ENCODE measurements at regions not wholly inside any gene's neighbourhood (a gene's known extent, or its start where the extent isn't known, plus 50 kb on each side); places are given as distances from the start of the nearest gene placed in this dataset.

- H3K36me3 ChIP-seq (ENCODE audit: control insufficient read depth in 2 of 2, insufficient read depth in 2 of 2, low read length in 1 of 2) = no peaks in the 10 kb centered on the region
- H3K4me2 ChIP-seq (ENCODE audit: control insufficient read depth, insufficient read depth) = no peak overlapping the region
- SMC1A ChIA-PET (ENCODE audit: uncharacterized antibody, unreplicated experiment) = interaction anchor here (0.6 to 1.0 kb wide), 2 partner anchors 149 to 195 kb away, joined by 3 read pairs; no protein-coding TSS in a partner anchor
- TF ChIP-seq, protein P1, sequence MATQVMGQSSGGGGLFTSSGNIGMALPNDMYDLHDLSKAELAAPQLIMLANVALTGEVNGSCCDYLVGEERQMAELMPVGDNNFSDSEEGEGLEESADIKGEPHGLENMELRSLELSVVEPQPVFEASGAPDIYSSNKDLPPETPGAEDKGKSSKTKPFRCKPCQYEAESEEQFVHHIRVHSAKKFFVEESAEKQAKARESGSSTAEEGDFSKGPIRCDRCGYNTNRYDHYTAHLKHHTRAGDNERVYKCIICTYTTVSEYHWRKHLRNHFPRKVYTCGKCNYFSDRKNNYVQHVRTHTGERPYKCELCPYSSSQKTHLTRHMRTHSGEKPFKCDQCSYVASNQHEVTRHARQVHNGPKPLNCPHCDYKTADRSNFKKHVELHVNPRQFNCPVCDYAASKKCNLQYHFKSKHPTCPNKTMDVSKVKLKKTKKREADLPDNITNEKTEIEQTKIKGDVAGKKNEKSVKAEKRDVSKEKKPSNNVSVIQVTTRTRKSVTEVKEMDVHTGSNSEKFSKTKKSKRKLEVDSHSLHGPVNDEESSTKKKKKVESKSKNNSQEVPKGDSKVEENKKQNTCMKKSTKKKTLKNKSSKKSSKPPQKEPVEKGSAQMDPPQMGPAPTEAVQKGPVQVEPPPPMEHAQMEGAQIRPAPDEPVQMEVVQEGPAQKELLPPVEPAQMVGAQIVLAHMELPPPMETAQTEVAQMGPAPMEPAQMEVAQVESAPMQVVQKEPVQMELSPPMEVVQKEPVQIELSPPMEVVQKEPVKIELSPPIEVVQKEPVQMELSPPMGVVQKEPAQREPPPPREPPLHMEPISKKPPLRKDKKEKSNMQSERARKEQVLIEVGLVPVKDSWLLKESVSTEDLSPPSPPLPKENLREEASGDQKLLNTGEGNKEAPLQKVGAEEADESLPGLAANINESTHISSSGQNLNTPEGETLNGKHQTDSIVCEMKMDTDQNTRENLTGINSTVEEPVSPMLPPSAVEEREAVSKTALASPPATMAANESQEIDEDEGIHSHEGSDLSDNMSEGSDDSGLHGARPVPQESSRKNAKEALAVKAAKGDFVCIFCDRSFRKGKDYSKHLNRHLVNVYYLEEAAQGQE (IDR thresholded peaks at IDR 0.05; ENCODE audit: low read depth, low read length) = no peak
- TF ChIP-seq BHLHE40 (IDR thresholded peaks at IDR 0.05; ENCODE audit: borderline replicate concordance in 1 of 2, low read depth in 2 of 2, low read length in 1 of 2) = no peak
- in situ Hi-C loops (cut with MboI) (loop anchor here (25.0 kb wide), 1 partner anchor 826 kb away; the partner anchor contains the start of gene MYCN), intact Hi-C loops (cut with micrococcal nuclease; ENCODE audit: unreplicated experiment) (no loop called here)
- no peaks in the 10 kb centered on the region for H4K20me1 ChIP-seq (ENCODE audit: control insufficient read depth, insufficient read depth)
- no peaks in the 10 kb centered on the region for H3K4me1 ChIP-seq (ENCODE audit: control insufficient read depth, insufficient read depth, low read length)
- no peaks in the 10 kb centered on the region; the same call in 2 of the 3 replicates for H3K9me3 ChIP-seq (replicated peaks; ENCODE audit: control insufficient read depth, insufficient read depth, low read length)
- H3K27ac ChIP-seq (ENCODE audit: control insufficient read depth, insufficient read depth) = no peak overlapping the region
- ATAC-seq = no peak
- no peaks in the 10 kb centered on the region for H3K79me2 ChIP-seq (ENCODE audit: control insufficient read depth, insufficient read depth, low read length)
- WGBS (ENCODE audit: insufficient coverage, insufficient replicate concordance, low lambda C conversion rate, missing lambda C conversion rate) = 0% methylated on average over 2 of the region's 2 CpGs
- DNase-seq (ENCODE audit: low read depth, low spot score) = no peak
- CTCF ChIA-PET = interaction anchor here (1.2 kb wide), 1 partner anchor 237 kb away, joined by 4 read pairs; no protein-coding TSS in a partner anchor
- no TSS peak for BruUV-seq (replicated peaks)
- FAIRE-seq = no peak
- no peak overlapping the region for H3K9ac ChIP-seq (ENCODE audit: control insufficient read depth, insufficient read depth, low read length)
- POLR2A ChIA-PET = no interaction called here
- no peak overlapping the region for H3K4me3 ChIP-seq
- no peak overlapping the region for H2AFZ ChIP-seq (ENCODE audit: control insufficient read depth, low read depth, low read length)
- peaks cover 4 to 8% of the 10 kb centered on the region in 2 experiments; a peak in 3 of 4 replicates for H3K27me3 ChIP-seq (replicated peaks in 1 of 2; ENCODE audit: control insufficient read depth in 2 of 2, insufficient read depth in 2 of 2, low read length in 1 of 2)
- RAD21 ChIA-PET (ENCODE audit: unreplicated experiment) = interaction anchor here (1.1 kb wide), 1 partner anchor 137 kb away, joined by 3 read pairs; no protein-coding TSS in a partner anchor
Observed at GRCh38 chr2:16763056-16763455, 97.4 kb upstream of the CYRIA start.

GRCh38 chr2:16760426-16760825, 94.8 kb upstream of the CYRIA start:
- ATAC-seq = no peak
- intact Hi-C loops (cut with micrococcal nuclease; ENCODE audit: unreplicated experiment) = no loop called here
- CTCF ChIA-PET = interaction anchor here (1.6 kb wide), 1 partner anchor 147 kb away, joined by 8 read pairs; no protein-coding TSS in a partner anchor
- TF ChIP-seq SIN3A (IDR thresholded peaks at IDR 0.05; ENCODE audit: low read depth, low read length) = no peak
- no peak for TF ChIP-seq ZBTB4 (CRISPR knock-in tag; IDR thresholded peaks at IDR 0.05)
- no peak for TF ChIP-seq KAT2A (conservative IDR thresholded peaks at IDR 0.05; ENCODE audit: control insufficient read depth, low read depth, low read length)

More at GRCh38 chr2:16760426-16760825, 94.8 kb upstream of the CYRIA start:
- SMC1A ChIA-PET (ENCODE audit: uncharacterized antibody, unreplicated experiment) = no interaction called here
- FAIRE-seq (no peak), DNase-seq (ENCODE audit: low read depth, low spot score) (no peak)
- BruUV-seq (replicated peaks) = no TSS peak
- 0% methylated on average over 3 of the region's 3 CpGs for WGBS (ENCODE audit: insufficient coverage, insufficient replicate concordance, low lambda C conversion rate, missing lambda C conversion rate)
- Histone ChIP-seq H3K9me3 (replicated peaks; ENCODE audit: control insufficient read depth, insufficient read depth, low read length) (no peaks in the 10 kb centered on the region), H4K20me1 (ENCODE audit: control insufficient read depth, insufficient read depth) (no peaks in the 10 kb centered on the region), H3K4me2 (ENCODE audit: control insufficient read depth, insufficient read depth) (no peak overlapping the region), H3K27ac (ENCODE audit: control insufficient read depth, insufficient read depth) (no peak overlapping the region), H2AFZ (ENCODE audit: control insufficient read depth, low read depth, low read length) (no peak overlapping the region), H3K4me1 (ENCODE audit: control insufficient read depth, insufficient read depth, low read length) (no peaks in the 10 kb centered on the region), H3K27me3 (replicated peaks in 1 of 2; ENCODE audit: control insufficient read depth in 2 of 2, insufficient read depth in 2 of 2, low read length in 1 of 2) (peaks cover 4 to 6% of the 10 kb centered on the region in 2 experiments; a peak in 3 of 4 replicates), H3K9ac (ENCODE audit: control insufficient read depth, insufficient read depth, low read length) (no peak overlapping the region), H3K79me2 (ENCODE audit: control insufficient read depth, insufficient read depth, low read length) (no peaks in the 10 kb centered on the region), H3K36me3 (ENCODE audit: control insufficient read depth in 2 of 2, insufficient read depth in 2 of 2, low read length in 1 of 2) (no peaks in the 10 kb centered on the region), H3K4me3 (no peak overlapping the region)
- POLR2A ChIA-PET = no interaction called here
- RAD21 ChIA-PET (ENCODE audit: unreplicated experiment) = no interaction called here
- in situ Hi-C loops (cut with MboI) = loop anchor here (25.0 kb wide), 1 partner anchor 823 kb away; the partner anchor contains the start of gene MYCN
